BLaER1 treated with 17β-estradiol and CSF1 and Interleukin-3, amounts not matched to agents 10 nM and 100 nM (cell line): ENCODE measurements at regions not wholly inside any gene's neighbourhood (a gene's known extent, or its start where the extent isn't known, plus 50 kb on each side); places are given as distances from the start of the nearest gene placed in this dataset.

Source experiments
- H3K27ac ChIP-seq, 11 experiments: shearing (Covaris generic); formaldehyde crosslinking; 2 replicates each; pipeline ENCODE4 v1.8.1; 2022
- H3K27me3 ChIP-seq, 11 experiments: shearing (Covaris generic); formaldehyde crosslinking; 2 replicates each; pipeline ENCODE4 v1.8.1; 2022
- H3K36me3 ChIP-seq, 11 experiments: shearing (Covaris generic); formaldehyde crosslinking; 2 replicates each; pipeline ENCODE4 v1.8.1; 2022
- H3K4me1 ChIP-seq, 10 experiments: shearing (Covaris generic); formaldehyde crosslinking; 2 replicates each; pipeline ENCODE4 v1.8.1; 2022
- H3K4me2 ChIP-seq, 11 experiments: shearing (Covaris generic); formaldehyde crosslinking; 2 replicates each; pipeline ENCODE4 v1.8.1; 2022
- H3K4me3 ChIP-seq, 10 experiments: shearing (Covaris generic); formaldehyde crosslinking; 2 replicates each; pipeline ENCODE4 v1.8.1; 2022
- H3K9ac ChIP-seq, 11 experiments: shearing (Covaris generic); formaldehyde crosslinking; 2 replicates each; pipeline ENCODE4 v1.8.1; 2022
- H3K9me3 ChIP-seq, 11 experiments: shearing (Covaris generic); formaldehyde crosslinking; replicated peaks in 1 of 11; 2 replicates each; pipeline ENCODE4 v1.8.1; 2022
- H4K20me1 ChIP-seq, 11 experiments: shearing (Covaris generic); formaldehyde crosslinking; 2 replicates each; pipeline ENCODE4 v1.8.1; 2022
- Cebpa-rat ChIP-seq, 11 experiments: shearing (Covaris generic); IDR thresholded peaks; 2 replicates each; pipeline ENCODE4 v1.8.1; 2022

GRCh38 chr5:31086839-31087415 lies 106.6 kb upstream of the CDH6 start:
- H3K9ac ChIP-seq = no peak overlapping the region
- H3K27me3 ChIP-seq = no peaks in the 10 kb centered on the region
- H3K4me2 ChIP-seq = no peak overlapping the region

GRCh38 chr5:31084871-31085270 lies 108.6 kb upstream of the CDH6 start:
- H3K4me3 ChIP-seq = no peak overlapping the region
- no peaks in the 10 kb centered on the region for H3K36me3 ChIP-seq
- H3K4me1 ChIP-seq = no peaks in the 10 kb centered on the region
- no peak overlapping the region for H3K27ac ChIP-seq
- no peak overlapping the region for H3K9ac ChIP-seq
- H3K27me3 ChIP-seq = no peaks in the 10 kb centered on the region
- no peaks in the 10 kb centered on the region for H4K20me1 ChIP-seq
- TF ChIP-seq Cebpa-rat (IDR thresholded peaks at IDR 0.05) = no peak
- no peak overlapping the region for H3K4me2 ChIP-seq
- no peaks in the 10 kb centered on the region for H3K9me3 ChIP-seq

More at GRCh38 chr5:31086839-31087415, 106.6 kb upstream of the CDH6 start:
- no peak for TF ChIP-seq Cebpa-rat (IDR thresholded peaks at IDR 0.05)
- Histone ChIP-seq H4K20me1 (no peaks in the 10 kb centered on the region), H3K4me3 (no peak overlapping the region), H3K36me3 (no peaks in the 10 kb centered on the region), H3K9me3 (no peaks in the 10 kb centered on the region), H3K4me1 (no peaks in the 10 kb centered on the region), H3K27ac (no peak overlapping the region)

- no peak overlapping the region for H3K4me2 ChIP-seq
- no peaks in the 10 kb centered on the region for H4K20me1 ChIP-seq
- H3K27me3 ChIP-seq = no peaks in the 10 kb centered on the region
- no peaks in the 10 kb centered on the region for H3K36me3 ChIP-seq
- H3K9me3 ChIP-seq = no peaks in the 10 kb centered on the region
- H3K4me3 ChIP-seq = no peak overlapping the region
- no peak overlapping the region for H3K9ac ChIP-seq
- TF ChIP-seq Cebpa-rat (IDR thresholded peaks at IDR 0.05) = no peak
- no peaks in the 10 kb centered on the region for H3K4me1 ChIP-seq
- H3K27ac ChIP-seq = no peak overlapping the region
Observed at GRCh38 chr5:31083364-31083763, 110.1 kb upstream of the CDH6 start.

- no peak overlapping the region for H3K4me2 ChIP-seq
- no peak overlapping the region for H3K27ac ChIP-seq
- no peaks in the 10 kb centered on the region for H4K20me1 ChIP-seq
- H3K4me3 ChIP-seq = no peak overlapping the region
- no peak for TF ChIP-seq Cebpa-rat (IDR thresholded peaks at IDR 0.05)
- H3K36me3 ChIP-seq = no peaks in the 10 kb centered on the region
- H3K27me3 ChIP-seq = no peaks in the 10 kb centered on the region
- no peaks in the 10 kb centered on the region for H3K4me1 ChIP-seq
- no peak overlapping the region for H3K9ac ChIP-seq
- H3K9me3 ChIP-seq = peaks cover 9 to 14% (median 11%) of the 10 kb centered on the region in 11 experiments
Observed at GRCh38 chr5:31079668-31080067, 113.8 kb upstream of the CDH6 start.

GRCh38 chr5:31078956-31079355 lies 114.5 kb upstream of the CDH6 start:
- Histone ChIP-seq H3K4me2 (no peak overlapping the region), H3K36me3 (no peaks in the 10 kb centered on the region), H4K20me1 (no peaks in the 10 kb centered on the region), H3K9me3 (peaks cover 13 to 20% (median 18%) of the 10 kb centered on the region in 11 experiments), H3K27ac (no peak overlapping the region), H3K4me3 (no peak overlapping the region), H3K4me1 (no peaks in the 10 kb centered on the region), H3K27me3 (no peaks in the 10 kb centered on the region), H3K9ac (no peak overlapping the region)
- TF ChIP-seq Cebpa-rat (IDR thresholded peaks at IDR 0.05) = no peak

GRCh38 chr5:31075981-31076380 lies 117.5 kb upstream of the CDH6 start:
- Histone ChIP-seq H3K36me3 (no peaks in the 10 kb centered on the region), H3K9ac (no peak overlapping the region), H3K4me1 (no peaks in the 10 kb centered on the region), H3K27me3 (no peaks in the 10 kb centered on the region), H3K9me3 (peaks cover 15 to 27% (median 22%) of the 10 kb centered on the region in 11 experiments), H3K4me2 (no peak overlapping the region), H3K27ac (no peak overlapping the region), H3K4me3 (no peak overlapping the region), H4K20me1 (no peaks in the 10 kb centered on the region)
- no peak for TF ChIP-seq Cebpa-rat (IDR thresholded peaks at IDR 0.05)

- no peak for TF ChIP-seq Cebpa-rat (IDR thresholded peaks at IDR 0.05)
- Histone ChIP-seq H4K20me1 (no peaks in the 10 kb centered on the region), H3K4me2 (no peak overlapping the region), H3K27me3 (no peaks in the 10 kb centered on the region), H3K4me3 (no peak overlapping the region), H3K27ac (no peak overlapping the region), H3K9ac (no peak overlapping the region), H3K36me3 (no peaks in the 10 kb centered on the region), H3K9me3 (0 out of 22 replicates have a peak, but pooled peaks cover 0 to 2% (median 0%) of the 10 kb centered on the region in 11 experiments), H3K4me1 (no peaks in the 10 kb centered on the region)
Observed at GRCh38 chr5:31068287-31068686, 125.2 kb upstream of the CDH6 start.

GRCh38 chr5:31066655-31067328 lies 126.7 kb upstream of the CDH6 start:
- no peak overlapping the region for H3K27ac ChIP-seq
- no peaks in the 10 kb centered on the region for H4K20me1 ChIP-seq
- no peaks in the 10 kb centered on the region for H3K27me3 ChIP-seq
- no peaks in the 10 kb centered on the region for H3K36me3 ChIP-seq
- no peak overlapping the region for H3K4me3 ChIP-seq
- TF ChIP-seq Cebpa-rat (IDR thresholded peaks at IDR 0.05) = no peak
- no peaks in the 10 kb centered on the region for H3K4me1 ChIP-seq
- no peaks in the 10 kb centered on the region for H3K9me3 ChIP-seq
- no peak overlapping the region for H3K9ac ChIP-seq
- no peak overlapping the region for H3K4me2 ChIP-seq

- H3K9me3 ChIP-seq = no peaks in the 10 kb centered on the region
Observed at GRCh38 chr5:31064215-31064614, 129.3 kb upstream of the CDH6 start.

More at GRCh38 chr5:31064215-31064614, 129.3 kb upstream of the CDH6 start:
- Histone ChIP-seq H3K27me3 (no peaks in the 10 kb centered on the region), H3K4me2 (no peak overlapping the region), H4K20me1 (no peaks in the 10 kb centered on the region), H3K27ac (no peak overlapping the region), H3K36me3 (no peaks in the 10 kb centered on the region), H3K4me1 (no peaks in the 10 kb centered on the region), H3K4me3 (no peak overlapping the region), H3K9ac (no peak overlapping the region)
- no peak for TF ChIP-seq Cebpa-rat (IDR thresholded peaks at IDR 0.05)
